SK-N-MC (cell line): ENCODE measurements at regions not wholly inside any gene's neighbourhood (a gene's known extent, or its start where the extent isn't known, plus 50 kb on each side); places are given as distances from the start of the nearest gene placed in this dataset.

Experiments used
- EZH2 ChIP-seq: fragments of 200-600 bp; sonication (generic); IDR thresholded peaks from one replicate; pipeline ENCODE4 v1.6.1; 2017; ENCODE audit warnings: antibody characterized with exemption
- POLR2AphosphoS5 ChIP-seq: IDR thresholded peaks from 2 replicates; pipeline ENCODE4 v1.6.1; 2012; ENCODE audit warnings: mild to moderate bottlenecking, low read depth, low read length, borderline replicate concordance

- no peak for TF ChIP-seq POLR2AphosphoS5
- no peak for TF ChIP-seq EZH2
Measured at GRCh38 chr4:14446311-14446710, 556.0 kb upstream of the CPEB2 start.
